GM23338 (cell line): ENCODE measurements at regions not wholly inside any gene's neighbourhood (a gene's known extent, or its start where the extent isn't known, plus 50 kb on each side); places are given as distances from the start of the nearest gene placed in this dataset.
A peak's percentile ranks its signal among the peaks of the same experiment; 100 is the strongest.

Experiments
- ATAC-seq: fragments of 200-7000 bp; cut with Tn5 transposase; 3 replicates; pipeline ENCODE4 v1.9.1; 2020
- DNase-seq: peaks from one replicate; pipeline ENCODE4 v3.0.0-alpha.2; 2015; ENCODE audit warnings: low spot score
- H2AFZ ChIP-seq: fragments of 200-600 bp; sonication (generic); 2 replicates; pipeline ENCODE4 v1.8.0; 2016; ENCODE audit warnings: antibody characterized with exemption, mild to moderate bottlenecking, moderate library complexity
- H3F3A ChIP-seq: fragments of 200-600 bp; sonication (generic); replicated peaks from 2 replicates; pipeline ENCODE4 v1.8.0; 2017; ENCODE audit warnings: antibody characterized with exemption, mixed run types, low read depth
- H3K27ac ChIP-seq: fragments of 200-600 bp; sonication (generic); 2 replicates; pipeline ENCODE4 v1.6.1; 2016; ENCODE audit warnings: low read depth
- H3K27me3 ChIP-seq: fragments of 200-600 bp; sonication (generic); 2 replicates; pipeline ENCODE4 v1.8.0; 2016; ENCODE audit warnings: mild to moderate bottlenecking, mixed run types, moderate library complexity; ENCODE audit not compliant: insufficient read depth
- H3K36me3 ChIP-seq: fragments of 200-600 bp; sonication (generic); 2 replicates; pipeline ENCODE4 v1.8.0; 2016; ENCODE audit warnings: mild to moderate bottlenecking; ENCODE audit not compliant: insufficient read depth
- H3K4me1 ChIP-seq: fragments of 200-600 bp; sonication (generic); 2 replicates; pipeline ENCODE4 v1.8.0; 2016; ENCODE audit warnings: mild to moderate bottlenecking, moderate library complexity; ENCODE audit not compliant: insufficient read depth
- H3K4me2 ChIP-seq: fragments of 200-600 bp; sonication (generic); 2 replicates; pipeline ENCODE4 v1.7.1; 2017; ENCODE audit warnings: mixed run types
- H3K4me3 ChIP-seq: fragments of 200-600 bp; sonication (generic); 2 replicates; pipeline ENCODE4 v1.6.1; 2016; ENCODE audit warnings: mixed run types
- H3K79me2 ChIP-seq: fragments of 200-600 bp; sonication (generic); replicated peaks from 2 replicates; pipeline ENCODE4 v1.8.0; 2017; ENCODE audit warnings: mild to moderate bottlenecking; ENCODE audit not compliant: insufficient read depth
- H3K9me2 ChIP-seq: fragments of 200-600 bp; sonication (generic); 2 replicates; pipeline ENCODE4 v1.8.0; 2017; ENCODE audit not compliant: insufficient read depth
- H4K20me1 ChIP-seq: fragments of 200-600 bp; sonication (generic); replicated peaks from 2 replicates; pipeline ENCODE4 v1.8.0; 2017; ENCODE audit warnings: mild to moderate bottlenecking; ENCODE audit not compliant: insufficient read depth
- H3K27ac Mint-ChIP-seq: 2 replicates; pipeline ENCODE4 v1.8.0; 2020; ENCODE audit warnings: inconsistent platforms, mild to moderate bottlenecking, moderate library complexity, mixed read lengths
- H3K27me3 Mint-ChIP-seq: 3 replicates; pipeline ENCODE4 v1.8.0; 2022; ENCODE audit warnings: low read depth, mild to moderate bottlenecking, moderate library complexity, mixed read lengths, inconsistent platforms; ENCODE audit not compliant: insufficient read depth, poor library complexity
- H3K36me3 Mint-ChIP-seq: 3 replicates; pipeline ENCODE4 v1.8.0; 2021; ENCODE audit warnings: low read depth, mild to moderate bottlenecking, inconsistent platforms, moderate library complexity, mixed read lengths
- H3K4me1 Mint-ChIP-seq: 3 replicates; pipeline ENCODE4 v1.8.0; 2020; ENCODE audit warnings: mild to moderate bottlenecking, inconsistent platforms, mixed read lengths
- H3K4me3 Mint-ChIP-seq: 3 replicates; pipeline ENCODE4 v1.8.0; 2021; ENCODE audit warnings: moderate library complexity, mild to moderate bottlenecking, inconsistent platforms, mixed read lengths
- H3K9me3 Mint-ChIP-seq: 3 replicates; pipeline ENCODE4 v1.8.0; 2020; ENCODE audit warnings: moderate library complexity, mild to moderate bottlenecking, inconsistent platforms, mixed read lengths
- CREB1 ChIP-seq: fragments of 250-450 bp; sonication (Bioruptor Pico); IDR thresholded peaks from 2 replicates; pipeline ENCODE4 v1.5.0; 2020; ENCODE audit warnings: low read depth, mild to moderate bottlenecking, moderate library complexity
- EZH2 ChIP-seq: fragments of 200-600 bp; sonication (generic); IDR thresholded peaks from one replicate; pipeline ENCODE4 v1.8.0; 2017; ENCODE audit warnings: antibody characterized with exemption, mild to moderate bottlenecking, low read depth; ENCODE audit not compliant: unreplicated experiment
- JUNB ChIP-seq: IDR thresholded peaks from one replicate; pipeline ENCODE4 v1.6.1; 2016; ENCODE audit warnings: antibody characterized with exemption; ENCODE audit not compliant: unreplicated experiment
- POLR2AphosphoS5 ChIP-seq: IDR thresholded peaks from 2 replicates; pipeline ENCODE4 v1.6.1; 2016; ENCODE audit warnings: antibody characterized with exemption, low read depth
- STAT1 ChIP-seq: IDR thresholded peaks from one replicate; pipeline ENCODE4 v1.6.1; 2016; ENCODE audit warnings: antibody characterized with exemption; ENCODE audit not compliant: unreplicated experiment
- ZNF114 ChIP-seq: fragments of 250-450 bp; sonication (Bioruptor Pico); IDR thresholded peaks from 2 replicates; pipeline ENCODE4 v1.5.0; 2020; ENCODE audit warnings: mild to moderate bottlenecking, moderate library complexity
- ZNF331 ChIP-seq: fragments of 250-450 bp; sonication (Bioruptor Pico); IDR thresholded peaks from 2 replicates; pipeline ENCODE4 v1.5.0; 2020; ENCODE audit warnings: low read depth, mild to moderate bottlenecking, moderate library complexity
- TF ChIP-seq, protein P1 (sequence below), 2 experiments: fragments of 200-600 bp in 1 of 2; sonication (generic) in 1 of 2; conservative IDR thresholded peaks; 2 replicates each; pipeline versions ENCODE4 v1.5.1 to v1.6.1; 2016 to 2017; ENCODE audit warnings: antibody characterized with exemption in 2 of 2, low read depth in 2 of 2, mild to moderate bottlenecking in 2 of 2, moderate library complexity in 1 of 2
- TF ChIP-seq, protein P2 (sequence below): IDR thresholded peaks from one replicate; pipeline ENCODE4 v1.6.1; 2018; ENCODE audit warnings: antibody characterized with exemption; ENCODE audit not compliant: unreplicated experiment
- TF ChIP-seq, protein P3 (sequence below): IDR thresholded peaks from 2 replicates; pipeline ENCODE4 v1.6.1; 2016; ENCODE audit warnings: antibody characterized with exemption

DNA sequence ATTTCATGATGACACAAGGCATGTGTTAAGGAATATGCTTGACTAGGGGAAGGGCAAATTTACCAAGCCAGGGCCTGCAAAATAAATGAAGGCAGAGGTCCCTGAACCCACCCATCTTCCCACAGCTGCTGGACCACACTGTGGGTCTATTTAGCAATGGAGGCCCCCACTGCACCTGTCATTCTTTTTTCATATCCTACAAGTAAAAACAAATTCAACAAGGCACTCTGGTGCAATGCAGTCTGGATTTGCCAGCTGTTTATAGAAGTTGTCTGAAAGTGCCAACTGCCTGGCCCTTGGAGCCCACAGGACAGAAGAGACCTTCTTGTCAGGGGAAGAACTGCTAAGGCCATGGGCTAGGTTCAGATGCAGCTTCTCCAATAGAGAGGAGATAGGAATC lies 112.8 kb upstream of the ATL2 start:
- TF ChIP-seq, protein P1, sequence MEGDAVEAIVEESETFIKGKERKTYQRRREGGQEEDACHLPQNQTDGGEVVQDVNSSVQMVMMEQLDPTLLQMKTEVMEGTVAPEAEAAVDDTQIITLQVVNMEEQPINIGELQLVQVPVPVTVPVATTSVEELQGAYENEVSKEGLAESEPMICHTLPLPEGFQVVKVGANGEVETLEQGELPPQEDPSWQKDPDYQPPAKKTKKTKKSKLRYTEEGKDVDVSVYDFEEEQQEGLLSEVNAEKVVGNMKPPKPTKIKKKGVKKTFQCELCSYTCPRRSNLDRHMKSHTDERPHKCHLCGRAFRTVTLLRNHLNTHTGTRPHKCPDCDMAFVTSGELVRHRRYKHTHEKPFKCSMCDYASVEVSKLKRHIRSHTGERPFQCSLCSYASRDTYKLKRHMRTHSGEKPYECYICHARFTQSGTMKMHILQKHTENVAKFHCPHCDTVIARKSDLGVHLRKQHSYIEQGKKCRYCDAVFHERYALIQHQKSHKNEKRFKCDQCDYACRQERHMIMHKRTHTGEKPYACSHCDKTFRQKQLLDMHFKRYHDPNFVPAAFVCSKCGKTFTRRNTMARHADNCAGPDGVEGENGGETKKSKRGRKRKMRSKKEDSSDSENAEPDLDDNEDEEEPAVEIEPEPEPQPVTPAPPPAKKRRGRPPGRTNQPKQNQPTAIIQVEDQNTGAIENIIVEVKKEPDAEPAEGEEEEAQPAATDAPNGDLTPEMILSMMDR (conservative IDR thresholded peaks at IDR 0.05; ENCODE audit: low read depth in 2 of 2) = no peak
- no peak for TF ChIP-seq EZH2
- no peak for TF ChIP-seq ZNF331 (CRISPR knock-in tag)
- no peak for TF ChIP-seq ZNF114
- TF ChIP-seq, protein P2, sequence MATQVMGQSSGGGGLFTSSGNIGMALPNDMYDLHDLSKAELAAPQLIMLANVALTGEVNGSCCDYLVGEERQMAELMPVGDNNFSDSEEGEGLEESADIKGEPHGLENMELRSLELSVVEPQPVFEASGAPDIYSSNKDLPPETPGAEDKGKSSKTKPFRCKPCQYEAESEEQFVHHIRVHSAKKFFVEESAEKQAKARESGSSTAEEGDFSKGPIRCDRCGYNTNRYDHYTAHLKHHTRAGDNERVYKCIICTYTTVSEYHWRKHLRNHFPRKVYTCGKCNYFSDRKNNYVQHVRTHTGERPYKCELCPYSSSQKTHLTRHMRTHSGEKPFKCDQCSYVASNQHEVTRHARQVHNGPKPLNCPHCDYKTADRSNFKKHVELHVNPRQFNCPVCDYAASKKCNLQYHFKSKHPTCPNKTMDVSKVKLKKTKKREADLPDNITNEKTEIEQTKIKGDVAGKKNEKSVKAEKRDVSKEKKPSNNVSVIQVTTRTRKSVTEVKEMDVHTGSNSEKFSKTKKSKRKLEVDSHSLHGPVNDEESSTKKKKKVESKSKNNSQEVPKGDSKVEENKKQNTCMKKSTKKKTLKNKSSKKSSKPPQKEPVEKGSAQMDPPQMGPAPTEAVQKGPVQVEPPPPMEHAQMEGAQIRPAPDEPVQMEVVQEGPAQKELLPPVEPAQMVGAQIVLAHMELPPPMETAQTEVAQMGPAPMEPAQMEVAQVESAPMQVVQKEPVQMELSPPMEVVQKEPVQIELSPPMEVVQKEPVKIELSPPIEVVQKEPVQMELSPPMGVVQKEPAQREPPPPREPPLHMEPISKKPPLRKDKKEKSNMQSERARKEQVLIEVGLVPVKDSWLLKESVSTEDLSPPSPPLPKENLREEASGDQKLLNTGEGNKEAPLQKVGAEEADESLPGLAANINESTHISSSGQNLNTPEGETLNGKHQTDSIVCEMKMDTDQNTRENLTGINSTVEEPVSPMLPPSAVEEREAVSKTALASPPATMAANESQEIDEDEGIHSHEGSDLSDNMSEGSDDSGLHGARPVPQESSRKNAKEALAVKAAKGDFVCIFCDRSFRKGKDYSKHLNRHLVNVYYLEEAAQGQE = no peak
- no peak for TF ChIP-seq JUNB
- TF ChIP-seq POLR2AphosphoS5 = no peak
- TF ChIP-seq STAT1 = no peak
- TF ChIP-seq, protein P3, sequence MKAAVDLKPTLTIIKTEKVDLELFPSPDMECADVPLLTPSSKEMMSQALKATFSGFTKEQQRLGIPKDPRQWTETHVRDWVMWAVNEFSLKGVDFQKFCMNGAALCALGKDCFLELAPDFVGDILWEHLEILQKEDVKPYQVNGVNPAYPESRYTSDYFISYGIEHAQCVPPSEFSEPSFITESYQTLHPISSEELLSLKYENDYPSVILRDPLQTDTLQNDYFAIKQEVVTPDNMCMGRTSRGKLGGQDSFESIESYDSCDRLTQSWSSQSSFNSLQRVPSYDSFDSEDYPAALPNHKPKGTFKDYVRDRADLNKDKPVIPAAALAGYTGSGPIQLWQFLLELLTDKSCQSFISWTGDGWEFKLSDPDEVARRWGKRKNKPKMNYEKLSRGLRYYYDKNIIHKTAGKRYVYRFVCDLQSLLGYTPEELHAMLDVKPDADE = no peak
- no peak for TF ChIP-seq CREB1 (CRISPR knock-in tag)
- H3K9me3 Mint-ChIP-seq = no peaks in the 10 kb centered on the region

DNA sequence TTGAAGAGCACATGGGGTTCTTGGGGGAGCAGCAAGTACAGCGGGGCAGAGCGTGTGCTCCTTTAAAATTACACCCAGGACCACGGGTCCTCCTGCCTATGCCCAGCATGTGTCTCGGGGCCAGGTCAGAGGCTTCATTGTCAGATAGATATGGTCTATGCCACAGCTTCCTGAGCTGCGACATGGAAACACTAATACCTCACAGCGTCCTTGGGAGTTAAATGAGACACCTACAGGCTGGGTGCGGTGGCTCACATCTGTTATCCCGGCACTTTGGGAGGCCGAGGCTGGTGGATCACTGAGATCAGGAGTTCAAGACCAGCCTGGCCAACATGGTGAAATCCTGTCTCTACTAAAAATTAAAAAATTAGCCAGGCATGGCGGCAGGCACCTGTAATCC lies 110.8 kb upstream of the ATL2 start:
- Histone ChIP-seq H3K27me3 (no peaks in the 10 kb centered on the region), H2AFZ (no peak overlapping the region), H3K4me1 (no peaks in the 10 kb centered on the region), H3F3A (no peaks in the 10 kb centered on the region), H3K36me3 (no peaks in the 10 kb centered on the region), H3K27ac (no peak overlapping the region), H3K9me2 (0 out of 2 replicates have a peak, but pooled peaks cover 4% of the 10 kb centered on the region), H4K20me1 (no peaks in the 10 kb centered on the region), H3K4me3 (no peak overlapping the region), H3K4me2 (no peak overlapping the region), H3K79me2 (no peaks in the 10 kb centered on the region)
- Mint-ChIP-seq H3K9me3 (no peaks in the 10 kb centered on the region), H3K27me3 (peaks cover 4% of the 10 kb centered on the region), H3K27ac (no peak overlapping the region), H3K4me1 (peaks cover 16% of the 10 kb centered on the region), H3K4me3 (no peak overlapping the region), H3K36me3 (no peaks in the 10 kb centered on the region)
- TF ChIP-seq, protein P1 (conservative IDR thresholded peaks at IDR 0.05; ENCODE audit: low read depth in 2 of 2) = peak; percentile 14 to 16; a peak in 1 of 4 replicates
- TF ChIP-seq ZNF331 (CRISPR knock-in tag) = no peak
- no peak; the same call in 2 of the 3 replicates for ATAC-seq
- no peak for DNase-seq

More for the DNA sequence above, 112.8 kb upstream of the ATL2 start:
- DNase-seq = no peak
- H3K27ac Mint-ChIP-seq = no peak overlapping the region
- H3K4me3 ChIP-seq = no peak overlapping the region
- no peaks in the 10 kb centered on the region for H3K36me3 Mint-ChIP-seq
- no peak overlapping the region for H3K4me2 ChIP-seq
- H2AFZ ChIP-seq = no peak overlapping the region
- no peaks in the 10 kb centered on the region for H3K4me1 ChIP-seq
- 0 out of 2 replicates have a peak, but pooled peaks cover 4% of the 10 kb centered on the region for H3K9me2 ChIP-seq
- no peaks in the 10 kb centered on the region for H3F3A ChIP-seq
- no peaks in the 10 kb centered on the region for H3K79me2 ChIP-seq
- H3K4me1 Mint-ChIP-seq = peaks cover 11% of the 10 kb centered on the region
- no peaks in the 10 kb centered on the region for H3K27me3 ChIP-seq
- no peak for ATAC-seq
- no peak overlapping the region for H3K27ac ChIP-seq
- peaks cover 4% of the 10 kb centered on the region for H3K27me3 Mint-ChIP-seq
- no peaks in the 10 kb centered on the region for H4K20me1 ChIP-seq
- no peaks in the 10 kb centered on the region for H3K36me3 ChIP-seq
- no peak overlapping the region for H3K4me3 Mint-ChIP-seq
